Muscle layer of duodenum (tissue), 2 donors: ENCODE measurements at regions not wholly inside any gene's neighbourhood (a gene's known extent, or its start where the extent isn't known, plus 50 kb on each side); places are given as distances from the start of the nearest gene placed in this dataset.
"Not testable (repeated sequence)": the region's sequence is repeated elsewhere in the genome, so short reads cannot be mapped to it uniquely, and the experiment has no call there.

ENCODE experiments used
- H3K27ac ChIP-seq: one replicate; pipeline ENCODE4 v1.7.0; 2013; ENCODE audit warnings: mild to moderate bottlenecking, low read length
- H3K27me3 ChIP-seq: one replicate; pipeline ENCODE4 v1.7.0; 2013; ENCODE audit warnings: low read depth, mild to moderate bottlenecking, control low read depth, low read length
- H3K36me3 ChIP-seq, 2 donors: one replicate each; pipeline ENCODE4 v1.7.0; 2013; ENCODE audit warnings: low read length in 2 of 2, control low read depth in 1 of 2, mild to moderate bottlenecking in 1 of 2; ENCODE audit not compliant: insufficient read depth in 2 of 2, control insufficient read depth in 1 of 2
- H3K4me1 ChIP-seq, 2 donors: one replicate each; pipeline ENCODE4 v1.7.0; 2013; ENCODE audit warnings: low read length in 2 of 2, mild to moderate bottlenecking in 2 of 2, control low read depth in 1 of 2, moderate library complexity in 1 of 2; ENCODE audit not compliant: insufficient read depth in 2 of 2, control insufficient read depth in 1 of 2
- H3K4me3 ChIP-seq, 2 donors: one replicate each; pipeline ENCODE4 v1.7.0; 2013; ENCODE audit warnings: low read length in 2 of 2, low read depth in 1 of 2, mild to moderate bottlenecking in 1 of 2
- H3K9me3 ChIP-seq, 2 donors: one replicate each; pipeline ENCODE4 v1.7.0; 2013; ENCODE audit warnings: low read length in 2 of 2, control low read depth in 1 of 2, mild to moderate bottlenecking in 1 of 2; ENCODE audit not compliant: control insufficient read depth in 1 of 2
- donor health status: healthy.

GRCh38 chr17:20667712-20668111 is 88.2 kb downstream of the CDRT15L2 start:
- not testable (repeated sequence) for H3K27ac ChIP-seq, H3K4me3 ChIP-seq, H3K36me3 ChIP-seq, H3K9me3 ChIP-seq, H3K27me3 ChIP-seq, H3K4me1 ChIP-seq

GRCh38 chr17:20668316-20668715 is 88.8 kb downstream of the CDRT15L2 start:
- H3K27ac ChIP-seq, H3K4me1 ChIP-seq, H3K36me3 ChIP-seq, H3K4me3 ChIP-seq, H3K9me3 ChIP-seq, H3K27me3 ChIP-seq: not testable (repeated sequence)

- H3K9me3 ChIP-seq, H3K27ac ChIP-seq, H3K4me3 ChIP-seq, H3K27me3 ChIP-seq, H3K36me3 ChIP-seq, H3K4me1 ChIP-seq: not testable (repeated sequence)
Measured at GRCh38 chr17:20668868-20669267, 89.3 kb downstream of the CDRT15L2 start.

GRCh38 chr17:20670506-20670905 is 91.0 kb downstream of the CDRT15L2 start:
- H3K4me3 ChIP-seq, H3K27ac ChIP-seq, H3K36me3 ChIP-seq, H3K9me3 ChIP-seq, H3K27me3 ChIP-seq, H3K4me1 ChIP-seq: not testable (repeated sequence)

- H3K4me1 ChIP-seq, H3K4me3 ChIP-seq, H3K27me3 ChIP-seq, H3K36me3 ChIP-seq, H3K9me3 ChIP-seq, H3K27ac ChIP-seq: not testable (repeated sequence)
Measured at GRCh38 chr17:20674374-20674773, 94.8 kb downstream of the CDRT15L2 start.

- H3K9me3 ChIP-seq, H3K4me1 ChIP-seq, H3K36me3 ChIP-seq, H3K27me3 ChIP-seq, H3K4me3 ChIP-seq, H3K27ac ChIP-seq: not testable (repeated sequence)
Measured at GRCh38 chr17:20675707-20676106, 96.2 kb downstream of the CDRT15L2 start.

- H3K36me3 ChIP-seq, H3K4me1 ChIP-seq, H3K27me3 ChIP-seq, H3K9me3 ChIP-seq, H3K27ac ChIP-seq, H3K4me3 ChIP-seq: not testable (repeated sequence)
Measured at GRCh38 chr17:20676656-20677055, 97.1 kb downstream of the CDRT15L2 start.

GRCh38 chr17:20677469-20677868 is 97.9 kb downstream of the CDRT15L2 start:
- H3K9me3 ChIP-seq, H3K4me3 ChIP-seq, H3K4me1 ChIP-seq, H3K27me3 ChIP-seq, H3K36me3 ChIP-seq, H3K27ac ChIP-seq: not testable (repeated sequence)

GRCh38 chr17:20678424-20678823 is 98.9 kb downstream of the CDRT15L2 start:
- not testable (repeated sequence) for H3K27ac ChIP-seq, H3K4me3 ChIP-seq, H3K4me1 ChIP-seq, H3K27me3 ChIP-seq, H3K9me3 ChIP-seq, H3K36me3 ChIP-seq

GRCh38 chr17:20681746-20682722 is 102.5 kb downstream of the CDRT15L2 start:
- not testable (repeated sequence) for H3K27me3 ChIP-seq, H3K4me1 ChIP-seq, H3K9me3 ChIP-seq, H3K36me3 ChIP-seq, H3K4me3 ChIP-seq, H3K27ac ChIP-seq

GRCh38 chr17:20683651-20684229 is 104.2 kb downstream of the CDRT15L2 start:
- not testable (repeated sequence) for H3K9me3 ChIP-seq, H3K27me3 ChIP-seq, H3K4me3 ChIP-seq, H3K4me1 ChIP-seq, H3K27ac ChIP-seq, H3K36me3 ChIP-seq

- not testable (repeated sequence) for H3K36me3 ChIP-seq, H3K4me1 ChIP-seq
Measured at GRCh38 chr17:20684975-20685374, 105.5 kb downstream of the CDRT15L2 start.

More at GRCh38 chr17:20684975-20685374, 105.5 kb downstream of the CDRT15L2 start:
- not testable (repeated sequence) for H3K9me3 ChIP-seq, H3K27me3 ChIP-seq, H3K4me3 ChIP-seq, H3K27ac ChIP-seq
